Kidney (tissue), 13 donors: ENCODE measurements at regions not wholly inside any gene's neighbourhood (a gene's known extent, or its start where the extent isn't known, plus 50 kb on each side); places are given as distances from the start of the nearest gene placed in this dataset.
"Not testable (repeated sequence)": the region's sequence is repeated elsewhere in the genome, so short reads cannot be mapped to it uniquely, and the experiment has no call there.

Experiments
- DNase-seq, 5 donors: peaks; one replicate each; pipeline ENCODE4 v3.0.0-alpha.2; 2013 to 2020
- FAIRE-seq: peaks from 2 replicates; lab custom pipeline; 2012; peaks lifted over from hg19 to GRCh38; lab: Jason Lieb, UNC
- H3K27ac ChIP-seq, 2 donors: one replicate each; pipeline ENCODE4 v1.7.0; 2013; ENCODE audit warnings: low read depth in 2 of 2, low read length in 2 of 2, inconsistent platforms in 1 of 2
- H3K27me3 ChIP-seq: one replicate; pipeline ENCODE4 v1.7.1; 2013; ENCODE audit warnings: low read length, inconsistent platforms; ENCODE audit not compliant: control insufficient read depth, insufficient read depth
- H3K36me3 ChIP-seq, 3 donors: one replicate each; pipeline versions ENCODE4 v1.7.0 to v1.7.1; 2013; ENCODE audit warnings: low read length in 3 of 3, control low read depth in 1 of 3, inconsistent platforms in 1 of 3; ENCODE audit not compliant: insufficient read depth in 3 of 3, control insufficient read depth in 2 of 3
- H3K4me1 ChIP-seq, 3 donors: one replicate each; pipeline versions ENCODE4 v1.7.0 to v1.7.1; 2013; ENCODE audit warnings: low read length in 3 of 3, inconsistent platforms in 1 of 3, low read depth in 1 of 3; ENCODE audit not compliant: control insufficient read depth in 2 of 3, insufficient read depth in 2 of 3
- H3K4me3 ChIP-seq, 3 donors: one replicate each; pipeline versions ENCODE4 v1.7.0 to v1.8.1; 2013; ENCODE audit warnings: low read length in 3 of 3, control low read depth in 1 of 3, inconsistent platforms in 1 of 3
- H3K9ac ChIP-seq, 3 donors: one replicate each; pipeline versions ENCODE4 v1.7.0 to v1.7.1; 2013; ENCODE audit warnings: low read length in 3 of 3, control low read depth in 1 of 3, inconsistent platforms in 1 of 3
- H3K9me3 ChIP-seq, 3 donors: one replicate each; pipeline versions ENCODE4 v1.7.0 to v1.7.1; 2013; ENCODE audit warnings: low read length in 3 of 3, control low read depth in 1 of 3, inconsistent platforms in 1 of 3; ENCODE audit not compliant: control insufficient read depth in 2 of 3, insufficient read depth in 1 of 3
- intact Hi-C: fragments of 100-400 bp; cut with DNase I; formaldehyde crosslinking; loops from one replicate; pipeline ENCODE4 v1.11.1; 2022
- TF ChIP-seq, protein P1 (sequence below): IDR thresholded peaks from 3 replicates; pipeline ENCODE4 v1.5.1; 2012; ENCODE audit warnings: mild to moderate bottlenecking, moderate library complexity, borderline replicate concordance; ENCODE audit not compliant: insufficient read depth; ENCODE audit errors: extremely low read depth
- donor health status: control.
- donor health status: control.
- donor health status: control.
- donor health status: control.
- donor health status: control.
- donor health status: DM: yes; HTN: yes; CAD: no.
- donor health status: Normal renal cell carcinoma (clear cell type).

DNA sequence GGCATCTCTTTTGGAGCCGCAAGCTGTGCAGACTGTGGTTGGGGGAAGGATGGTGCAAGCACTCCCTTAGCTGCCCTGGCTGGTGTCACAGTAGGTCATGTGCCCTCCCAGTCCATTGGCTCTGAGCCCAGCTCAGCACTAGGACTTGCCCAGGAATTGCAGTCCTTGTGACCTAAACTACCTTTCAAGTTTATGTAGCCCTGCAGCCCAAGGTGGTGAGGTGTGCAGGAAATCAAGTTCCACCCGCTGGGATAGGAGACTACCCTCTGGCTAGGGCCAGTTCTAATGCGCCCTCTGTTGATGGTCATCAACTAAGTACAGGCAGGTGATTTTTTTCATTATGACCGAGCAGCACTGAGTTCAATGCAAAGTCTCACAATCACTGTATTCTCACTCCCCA lies 335.2 kb downstream of the UBE2NL start:
- H3K9ac ChIP-seq = no peak overlapping the region
- no peaks in the 10 kb centered on the region for H3K27me3 ChIP-seq
- intact Hi-C loops = no loop called here
- no peak overlapping the region for H3K27ac ChIP-seq
- no peaks in the 10 kb centered on the region for H3K4me1 ChIP-seq
- no peak overlapping the region for H3K4me3 ChIP-seq
- H3K36me3 ChIP-seq = no peaks in the 10 kb centered on the region
- DNase-seq (no peak), FAIRE-seq (no peak)
- TF ChIP-seq, protein P1, sequence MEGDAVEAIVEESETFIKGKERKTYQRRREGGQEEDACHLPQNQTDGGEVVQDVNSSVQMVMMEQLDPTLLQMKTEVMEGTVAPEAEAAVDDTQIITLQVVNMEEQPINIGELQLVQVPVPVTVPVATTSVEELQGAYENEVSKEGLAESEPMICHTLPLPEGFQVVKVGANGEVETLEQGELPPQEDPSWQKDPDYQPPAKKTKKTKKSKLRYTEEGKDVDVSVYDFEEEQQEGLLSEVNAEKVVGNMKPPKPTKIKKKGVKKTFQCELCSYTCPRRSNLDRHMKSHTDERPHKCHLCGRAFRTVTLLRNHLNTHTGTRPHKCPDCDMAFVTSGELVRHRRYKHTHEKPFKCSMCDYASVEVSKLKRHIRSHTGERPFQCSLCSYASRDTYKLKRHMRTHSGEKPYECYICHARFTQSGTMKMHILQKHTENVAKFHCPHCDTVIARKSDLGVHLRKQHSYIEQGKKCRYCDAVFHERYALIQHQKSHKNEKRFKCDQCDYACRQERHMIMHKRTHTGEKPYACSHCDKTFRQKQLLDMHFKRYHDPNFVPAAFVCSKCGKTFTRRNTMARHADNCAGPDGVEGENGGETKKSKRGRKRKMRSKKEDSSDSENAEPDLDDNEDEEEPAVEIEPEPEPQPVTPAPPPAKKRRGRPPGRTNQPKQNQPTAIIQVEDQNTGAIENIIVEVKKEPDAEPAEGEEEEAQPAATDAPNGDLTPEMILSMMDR = peak; percentile 18
- no peaks in the 10 kb centered on the region for H3K9me3 ChIP-seq

DNA sequence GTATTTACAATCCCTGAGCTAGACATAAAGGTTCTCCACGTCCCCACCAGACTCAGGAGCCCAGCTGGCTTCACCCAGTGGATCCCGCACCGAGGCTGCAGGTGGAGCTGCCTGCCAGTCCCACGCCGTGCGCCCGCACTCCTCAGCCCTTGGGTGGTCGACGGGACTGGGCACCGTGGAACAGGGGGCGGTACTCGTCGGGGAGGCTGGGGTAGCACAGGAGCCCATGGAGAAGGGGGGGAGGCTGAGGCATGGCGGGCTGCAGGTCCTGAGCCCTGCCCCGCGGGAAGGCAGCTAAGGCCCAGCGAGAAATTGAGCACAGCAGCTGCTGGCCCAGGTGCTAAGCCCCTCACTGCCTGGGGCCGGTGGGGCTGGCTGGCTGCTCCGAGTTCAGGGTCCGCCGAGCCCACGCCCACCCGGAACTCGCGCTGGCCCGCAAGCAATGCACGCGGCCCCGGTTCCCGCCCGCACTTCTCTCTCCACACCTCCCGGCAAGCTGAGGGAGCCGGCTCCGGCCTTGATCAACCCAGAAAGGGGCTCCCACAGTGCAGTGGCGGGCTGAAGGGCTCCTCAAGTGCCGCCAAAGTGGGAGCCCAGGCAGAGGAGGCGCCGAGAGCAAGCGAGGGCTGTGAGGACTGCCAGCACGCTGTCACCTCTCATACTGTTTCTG lies 347.4 kb downstream of the UBE2NL start:
- intact Hi-C loops, H3K27ac ChIP-seq, H3K36me3 ChIP-seq, H3K27me3 ChIP-seq, FAIRE-seq, DNase-seq, H3K9me3 ChIP-seq, H3K4me1 ChIP-seq, H3K4me3 ChIP-seq, H3K9ac ChIP-seq: not testable (repeated sequence)

DNA sequence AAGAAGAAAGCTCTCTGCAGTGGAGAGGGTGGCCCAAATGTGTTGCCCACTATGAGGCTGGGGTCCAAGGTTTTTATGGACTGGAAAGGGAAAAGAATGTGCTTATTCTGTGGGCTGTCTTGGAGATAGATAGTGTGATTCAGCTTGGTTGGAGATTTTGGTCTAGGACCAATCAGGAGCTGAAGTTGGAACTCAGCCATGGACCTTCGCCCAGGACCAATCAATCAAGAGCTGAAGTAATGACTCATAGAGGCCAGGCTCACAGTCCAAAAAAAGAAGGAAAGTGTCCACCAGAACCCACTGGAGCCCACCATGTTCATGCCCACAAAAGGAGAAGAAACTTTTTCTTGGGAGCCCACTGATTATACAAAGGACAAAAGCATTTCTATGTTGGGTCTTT lies 369.5 kb downstream of the UBE2NL start:
- FAIRE-seq (no peak), DNase-seq (no peak)
- TF ChIP-seq, protein P1 = no peak
- Histone ChIP-seq H3K9me3 (no peaks in the 10 kb centered on the region), H3K9ac (no peak overlapping the region), H3K4me1 (no peaks in the 10 kb centered on the region), H3K36me3 (no peaks in the 10 kb centered on the region), H3K4me3 (no peak overlapping the region), H3K27ac (no peak overlapping the region), H3K27me3 (no peaks in the 10 kb centered on the region)
- intact Hi-C loops = no loop called here

DNA sequence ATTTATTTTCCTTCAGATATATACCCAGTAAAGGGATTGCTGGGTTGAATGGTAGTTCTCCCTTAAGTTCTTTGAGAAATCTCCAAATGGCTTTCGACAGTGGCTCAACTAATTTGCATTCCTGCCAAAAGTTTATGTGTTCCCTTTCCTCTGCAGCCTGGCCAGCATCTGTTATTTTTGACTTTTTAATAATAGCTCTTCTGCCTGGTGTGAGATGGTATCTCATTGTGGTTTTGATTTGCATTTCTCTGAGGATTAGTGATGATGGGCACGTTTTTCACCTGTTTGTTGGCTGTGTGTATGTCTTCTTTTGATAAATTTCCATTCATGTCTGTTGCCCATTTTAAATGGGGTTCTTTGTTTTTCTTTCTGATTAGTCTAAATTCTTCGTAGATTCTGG lies 375.2 kb downstream of the UBE2NL start:
- no peaks in the 10 kb centered on the region for H3K9me3 ChIP-seq
- H3K27ac ChIP-seq = no peak overlapping the region
- H3K9ac ChIP-seq = no peak overlapping the region
- no peak overlapping the region for H3K4me3 ChIP-seq
- H3K27me3 ChIP-seq = no peaks in the 10 kb centered on the region
- H3K36me3 ChIP-seq = no peaks in the 10 kb centered on the region
- no peak for DNase-seq
- H3K4me1 ChIP-seq = no peaks in the 10 kb centered on the region
- intact Hi-C loops = no loop called here
- FAIRE-seq = no peak
- TF ChIP-seq, protein P1 = no peak
